Heart right ventricle (tissue), 16 donors: ENCODE measurements at regions not wholly inside any gene's neighbourhood (a gene's known extent, or its start where the extent isn't known, plus 50 kb on each side); places are given as distances from the start of the nearest gene placed in this dataset.

ENCODE experiments used
- ATAC-seq, 8 donors: fragments of 200-7000 bp; cut with Tn5 transposase; one replicate each; pipeline ENCODE4 v1.9.1; 2020; ENCODE audit warnings: mild to moderate bottlenecking in 8 of 8, moderate library complexity in 8 of 8, moderate number of reproducible peaks in 1 of 8
- DNase-seq, 2 donors: peaks; one replicate each; pipeline ENCODE4 v3.0.0-alpha.2; 2020
- H3K27ac ChIP-seq, 10 donors: fragments of 200-600 bp; sonication (generic) in 2 of 10; one replicate each; pipeline versions ENCODE4 v1.5.0 to v1.8.0; 2020 to 2022; ENCODE audit warnings: mild to moderate bottlenecking in 3 of 10
- H3K27me3 ChIP-seq, 7 donors: fragments of 200-600 bp; one replicate each; pipeline ENCODE4 v1.8.0; 2021 to 2022; ENCODE audit warnings: mild to moderate bottlenecking in 2 of 7
- H3K36me3 ChIP-seq, 9 donors: fragments of 200-600 bp; sonication (generic) in 1 of 9; one replicate each; pipeline versions ENCODE4 v1.5.0 to v1.8.0; 2020 to 2022; ENCODE audit warnings: mild to moderate bottlenecking in 2 of 9
- H3K4me1 ChIP-seq, 9 donors: fragments of 200-600 bp; sonication (generic) in 1 of 9; one replicate each; pipeline versions ENCODE4 v1.5.0 to v1.8.0; 2020 to 2022; ENCODE audit warnings: mild to moderate bottlenecking in 4 of 9
- H3K4me3 ChIP-seq, 10 donors: fragments of 200-600 bp; sonication (generic) in 2 of 10; one replicate each; pipeline versions ENCODE4 v1.5.0 to v1.8.0; 2020 to 2022; ENCODE audit warnings: mild to moderate bottlenecking in 7 of 10, moderate library complexity in 2 of 10
- H3K9me3 ChIP-seq, 11 donors: fragments of 200-600 bp in 10 of 11; sonication (generic) in 2 of 11; one replicate each; pipeline versions ENCODE4 v1.5.0 to v1.8.0; 2013 to 2022; ENCODE audit warnings: mild to moderate bottlenecking in 2 of 11, control low read depth in 1 of 11, moderate library complexity in 1 of 11
- WGBS, 2 donors: extraction: QIAGEN DNeasy Blood & Tissue Kit; methylation state at CpG; one replicate each; pipeline ENCODE4 v1.1.7; 2013; ENCODE audit warnings: inconsistent platforms in 1 of 2; 5-methylcytosine and 5-hydroxymethylcytosine counted together
- intact Hi-C, 10 donors: fragments of 100-400 bp; cut with DNase I; formaldehyde crosslinking; loops; one replicate each; pipeline versions ENCODE4 v1.11.1 to v1.14.2; 2022
- TF ChIP-seq, protein P1 (sequence below), 9 donors: fragments of 200-600 bp; sonication (generic) in 2 of 9; IDR thresholded peaks; one replicate each; pipeline versions ENCODE4 v1.5.0 to v1.8.0; 2021 to 2022; ENCODE audit warnings: antibody characterized with exemption in 9 of 9, mild to moderate bottlenecking in 5 of 9, moderate library complexity in 1 of 9
- donor health status: Arrhythmogenic right ventricular cardiomyopathy.
- donor health status: ischemic (EF 13 %, LVEDD 7.1; RV severe dilation, severe dysfunction).
- donor health status: healthy with polysubstance abuse.
- donor health status: DM: no; HTN: yes; CAD: no.
- donor health status: DM: no; HTN: no; CAD: no.
- donor health status: ischemic (EF 25% LVEDD 6.9; RV normal size, moderate dysfunction).
- donor health status: ischemic (EF 25% LVEDD 5.7; RV mildly dilated, moderate dysfunction).
- donor health status: healthy.
- donor health status: DM: yes; HTN: yes; CAD: no.
- donor health status: Ischemic cardiomyopathy.
- donor health status: ischemic (EF 35%, LVEDD 5.7; RV mildly dilated, moderate dysfunction).
- donor health status: nonischemic (EF 11% LVEDD 7.7; RV severe dilation, severe dysfunction).
- donor health status: DM: yes; HTN: yes; CAD: no.
- donor health status: PGD.
- donor health status: ischemic (EF 29% LVEDD 5.4; RV normal size, mild dysfunction).
- donor health status: nonischemic (EF 23%, LVEDD 6.1; RV moderate dilation, normal function).

- no peak for DNase-seq
- Histone ChIP-seq H3K36me3 (no peaks in the 10 kb centered on the region), H3K4me3 (no peak overlapping the region), H3K4me1 (peaks cover 0 to 21% (median 8%) of the 10 kb centered on the region in 9 donors), H3K27me3 (peaks cover 0 to 7% (median 4%) of the 10 kb centered on the region in 7 donors), H3K9me3 (no peaks in the 10 kb centered on the region), H3K27ac (no peak overlapping the region)
- 94 to 96% methylated on average over 5 of the region's 5 CpGs for WGBS, 2 donors
- no peak for ATAC-seq
- TF ChIP-seq, protein P1, sequence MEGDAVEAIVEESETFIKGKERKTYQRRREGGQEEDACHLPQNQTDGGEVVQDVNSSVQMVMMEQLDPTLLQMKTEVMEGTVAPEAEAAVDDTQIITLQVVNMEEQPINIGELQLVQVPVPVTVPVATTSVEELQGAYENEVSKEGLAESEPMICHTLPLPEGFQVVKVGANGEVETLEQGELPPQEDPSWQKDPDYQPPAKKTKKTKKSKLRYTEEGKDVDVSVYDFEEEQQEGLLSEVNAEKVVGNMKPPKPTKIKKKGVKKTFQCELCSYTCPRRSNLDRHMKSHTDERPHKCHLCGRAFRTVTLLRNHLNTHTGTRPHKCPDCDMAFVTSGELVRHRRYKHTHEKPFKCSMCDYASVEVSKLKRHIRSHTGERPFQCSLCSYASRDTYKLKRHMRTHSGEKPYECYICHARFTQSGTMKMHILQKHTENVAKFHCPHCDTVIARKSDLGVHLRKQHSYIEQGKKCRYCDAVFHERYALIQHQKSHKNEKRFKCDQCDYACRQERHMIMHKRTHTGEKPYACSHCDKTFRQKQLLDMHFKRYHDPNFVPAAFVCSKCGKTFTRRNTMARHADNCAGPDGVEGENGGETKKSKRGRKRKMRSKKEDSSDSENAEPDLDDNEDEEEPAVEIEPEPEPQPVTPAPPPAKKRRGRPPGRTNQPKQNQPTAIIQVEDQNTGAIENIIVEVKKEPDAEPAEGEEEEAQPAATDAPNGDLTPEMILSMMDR (IDR thresholded peaks at IDR 0.05): no peak
- intact Hi-C loops: loop anchor here in 1 of 10 donors (10.0 kb wide), 1 partner anchor 96 kb away; the partner anchor contains the start of gene SDC1
Measured at GRCh38 chr2:20128506-20129330, 77.3 kb upstream of the LAPTM4A start.

DNA sequence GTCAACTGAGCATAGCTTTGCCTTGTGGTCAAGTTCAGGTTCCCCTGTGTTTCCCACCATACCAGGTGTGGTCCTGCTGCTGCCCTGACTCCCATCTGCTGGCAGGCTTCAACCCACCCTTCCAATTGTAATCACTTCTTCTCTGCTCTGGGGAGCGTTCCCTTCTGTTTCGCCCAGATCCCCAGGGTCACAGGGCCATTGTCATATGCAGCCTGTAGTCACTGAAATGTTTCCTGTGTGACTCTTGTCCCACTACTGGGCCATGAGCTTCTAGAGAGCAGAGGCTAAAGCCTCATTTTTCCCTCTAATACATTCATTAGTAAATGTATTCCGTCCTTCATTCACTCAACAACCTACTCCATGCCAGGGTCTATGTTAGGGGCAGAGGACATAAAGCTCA is 75.0 kb upstream of the LAPTM4A start:
- 77 to 84% methylated on average over 3 of the region's 3 CpGs for WGBS, 2 donors
- peak overlapping the region in 7 of 10 donors; percentile 25 to 81 (median 58) for H3K27ac ChIP-seq
- TF ChIP-seq, protein P1 (IDR thresholded peaks at IDR 0.05): no peak

DNA sequence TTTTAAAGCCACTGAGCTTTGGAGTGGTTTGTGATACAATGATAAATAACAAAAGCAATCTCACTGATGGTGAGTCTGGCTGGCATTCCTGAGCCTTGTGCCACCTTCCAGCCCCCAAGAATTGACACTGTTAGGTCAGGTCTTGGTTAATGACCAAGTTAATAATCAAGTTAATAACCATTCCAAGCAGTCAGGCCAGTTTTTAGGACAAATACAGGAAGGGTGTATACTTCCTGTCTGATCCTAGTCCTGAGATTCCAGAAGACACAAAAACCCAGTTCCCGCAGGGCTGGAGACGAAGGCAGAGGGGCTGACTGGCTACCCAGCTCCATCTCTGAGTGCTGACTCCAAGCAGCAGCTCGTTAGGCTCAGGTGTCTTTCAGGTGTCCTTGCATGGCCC is 74.6 kb upstream of the LAPTM4A start:
- 43 to 50% methylated on average over 3 of the region's 3 CpGs for WGBS, 2 donors
- Histone ChIP-seq H3K27ac (peak overlapping the region in 7 of 10 donors; percentile 25 to 81 (median 58)), H3K36me3 (no peaks in the 10 kb centered on the region), H3K4me3 (no peak overlapping the region), H3K27me3 (no peaks in the 10 kb centered on the region), H3K9me3 (no peaks in the 10 kb centered on the region), H3K4me1 (peaks cover 0 to 21% (median 8%) of the 10 kb centered on the region in 9 donors)
- DNase-seq (no peak), ATAC-seq (peak in 6 of 8 donors; percentile 56 to 86 (median 72))
- TF ChIP-seq, protein P1 (IDR thresholded peaks at IDR 0.05): no peak
- intact Hi-C loops: loop anchor here in 1 of 10 donors (10.0 kb wide), 1 partner anchor 99 kb away; the partner anchor contains the start of gene SDC1

More for the DNA sequence above, 75.0 kb upstream of the LAPTM4A start:
- H3K36me3 ChIP-seq: no peaks in the 10 kb centered on the region
- no peaks in the 10 kb centered on the region for H3K27me3 ChIP-seq
- H3K4me1 ChIP-seq: peaks cover 0 to 21% (median 8%) of the 10 kb centered on the region in 9 donors
- intact Hi-C loops: loop anchor here in 1 of 10 donors (10.0 kb wide), 1 partner anchor 98 kb away; the partner anchor contains the start of gene SDC1
- DNase-seq (no peak), ATAC-seq (peak in 5 of 8 donors; percentile 40 to 68 (median 60))
- H3K4me3 ChIP-seq: no peak overlapping the region
- H3K9me3 ChIP-seq: no peaks in the 10 kb centered on the region

- Histone ChIP-seq H3K4me3 (no peak overlapping the region), H3K9me3 (no peaks in the 10 kb centered on the region), H3K36me3 (no peaks in the 10 kb centered on the region), H3K27me3 (no peaks in the 10 kb centered on the region), H3K4me1 (peaks cover 0 to 21% (median 8%) of the 10 kb centered on the region in 9 donors), H3K27ac (peak overlapping the region in 5 of 10 donors; percentile 49 to 81 (median 66))
- TF ChIP-seq, protein P1 (IDR thresholded peaks at IDR 0.05): no peak
- WGBS, 2 donors: 84 to 86% methylated on average over 3 of the region's 3 CpGs
- ATAC-seq (peak in 1 of 8 donors; percentile 13), DNase-seq (no peak)
- intact Hi-C loops: loop anchor here in 1 of 10 donors (10.0 kb wide), 1 partner anchor 99 kb away; the partner anchor contains the start of gene SDC1
Measured at GRCh38 chr2:20125616-20126015, 74.2 kb upstream of the LAPTM4A start.
